Calu3 (cell line): ENCODE measurements at regions not wholly inside any gene's neighbourhood (a gene's known extent, or its start where the extent isn't known, plus 50 kb on each side); places are given as distances from the start of the nearest gene placed in this dataset.

ENCODE experiments used
- BruUV-seq: library from RNA; stranded (reverse); fragments of 400-500 nt; replicated peaks from 2 replicates; lab custom pipeline; 2021; lab: Mats Ljungman, UMichigan
- CTCF ChIA-PET: fragments of 300-600 bp; sonication (Branson Sonifier 250); formaldehyde crosslinking; loops from one replicate; lab custom pipeline; 2022; ENCODE audit warnings: antibody characterized with exemption; lab: Charles Lee
- DNase-seq: peaks from one replicate; pipeline ENCODE4 v3.0.0; 2022
- H3K27ac Mint-ChIP-seq: one replicate; pipeline ENCODE4 v1.8.0; 2022; ENCODE audit warnings: mixed read lengths; ENCODE audit not compliant: unreplicated experiment
- H3K27me3 Mint-ChIP-seq: one replicate; pipeline ENCODE4 v1.8.0; 2022; ENCODE audit warnings: mixed read lengths; ENCODE audit not compliant: unreplicated experiment
- H3K36me3 Mint-ChIP-seq: one replicate; pipeline ENCODE4 v1.8.0; 2022; ENCODE audit warnings: mild to moderate bottlenecking, moderate library complexity, mixed read lengths; ENCODE audit not compliant: insufficient read depth, unreplicated experiment
- H3K4me1 Mint-ChIP-seq: one replicate; pipeline ENCODE4 v1.8.0; 2022; ENCODE audit warnings: mild to moderate bottlenecking, low read depth, mixed read lengths; ENCODE audit not compliant: unreplicated experiment
- H3K4me3 Mint-ChIP-seq: one replicate; pipeline ENCODE4 v1.8.0; 2022; ENCODE audit warnings: mild to moderate bottlenecking, low read depth, moderate library complexity, mixed read lengths; ENCODE audit not compliant: unreplicated experiment
- H3K9me3 Mint-ChIP-seq: one replicate; pipeline ENCODE4 v1.8.0; 2022; ENCODE audit warnings: low read depth, mixed read lengths; ENCODE audit not compliant: unreplicated experiment
- intact Hi-C: fragments of 100-400 bp; cut with micrococcal nuclease; formaldehyde crosslinking; loops from one replicate; pipeline ENCODE4 v1.10.0; 2022; ENCODE audit not compliant: unreplicated experiment
- TF ChIP-seq, protein P1 (sequence below): fragments of 200-600 bp; IDR thresholded peaks from one replicate; pipeline ENCODE4 v1.8.0; 2022; ENCODE audit warnings: antibody characterized with exemption; ENCODE audit not compliant: unreplicated experiment

DNA sequence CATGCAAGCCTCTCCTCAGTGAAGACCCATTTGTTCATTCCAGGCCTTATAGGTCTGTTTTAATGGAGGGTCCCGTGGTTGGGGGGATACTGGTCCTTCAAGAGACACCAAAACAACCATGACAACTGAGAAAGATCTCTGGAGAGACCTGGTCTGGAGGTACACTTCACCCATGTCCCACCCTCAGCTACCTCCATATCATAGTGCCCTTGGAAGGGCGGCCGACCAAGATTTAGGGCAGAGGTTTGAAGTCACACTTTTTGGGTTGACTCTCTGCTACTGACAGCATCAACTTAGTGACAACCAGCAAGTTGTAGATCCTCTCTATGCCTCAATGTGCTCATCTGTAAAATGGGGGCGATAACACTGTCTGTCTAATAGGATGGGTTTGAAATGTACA is 177.3 kb downstream of the TSHZ3 start:
- no TSS peak for BruUV-seq
- no peaks in the 10 kb centered on the region for H3K36me3 Mint-ChIP-seq
- intact Hi-C loops = no loop called here
- no peaks in the 10 kb centered on the region for H3K27me3 Mint-ChIP-seq
- no peaks in the 10 kb centered on the region for H3K4me1 Mint-ChIP-seq
- no peak overlapping the region for H3K4me3 Mint-ChIP-seq
- no peak overlapping the region for H3K27ac Mint-ChIP-seq
- peaks cover 23% of the 10 kb centered on the region for H3K9me3 Mint-ChIP-seq
- TF ChIP-seq, protein P1, sequence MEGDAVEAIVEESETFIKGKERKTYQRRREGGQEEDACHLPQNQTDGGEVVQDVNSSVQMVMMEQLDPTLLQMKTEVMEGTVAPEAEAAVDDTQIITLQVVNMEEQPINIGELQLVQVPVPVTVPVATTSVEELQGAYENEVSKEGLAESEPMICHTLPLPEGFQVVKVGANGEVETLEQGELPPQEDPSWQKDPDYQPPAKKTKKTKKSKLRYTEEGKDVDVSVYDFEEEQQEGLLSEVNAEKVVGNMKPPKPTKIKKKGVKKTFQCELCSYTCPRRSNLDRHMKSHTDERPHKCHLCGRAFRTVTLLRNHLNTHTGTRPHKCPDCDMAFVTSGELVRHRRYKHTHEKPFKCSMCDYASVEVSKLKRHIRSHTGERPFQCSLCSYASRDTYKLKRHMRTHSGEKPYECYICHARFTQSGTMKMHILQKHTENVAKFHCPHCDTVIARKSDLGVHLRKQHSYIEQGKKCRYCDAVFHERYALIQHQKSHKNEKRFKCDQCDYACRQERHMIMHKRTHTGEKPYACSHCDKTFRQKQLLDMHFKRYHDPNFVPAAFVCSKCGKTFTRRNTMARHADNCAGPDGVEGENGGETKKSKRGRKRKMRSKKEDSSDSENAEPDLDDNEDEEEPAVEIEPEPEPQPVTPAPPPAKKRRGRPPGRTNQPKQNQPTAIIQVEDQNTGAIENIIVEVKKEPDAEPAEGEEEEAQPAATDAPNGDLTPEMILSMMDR = no peak
- CTCF ChIA-PET = no interaction called here
- DNase-seq = no peak

DNA sequence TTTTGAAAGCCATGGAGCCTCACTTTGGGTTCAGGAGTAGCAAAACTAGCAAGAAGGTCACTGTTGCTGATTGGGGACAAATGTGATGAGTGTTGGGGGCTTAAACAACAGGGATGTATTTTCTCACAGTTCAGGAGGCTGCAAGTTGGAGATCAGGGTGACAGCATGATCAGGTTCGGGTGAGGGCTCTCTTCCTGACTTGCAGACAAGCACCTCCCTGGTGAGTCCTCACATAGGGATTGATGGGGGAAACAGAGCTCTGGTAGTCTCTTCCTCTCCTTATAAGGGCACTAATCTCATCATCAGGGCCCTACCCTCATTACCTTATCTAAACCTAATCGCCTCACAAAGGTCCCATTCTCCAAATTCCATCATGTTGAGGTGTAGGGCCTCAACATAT is 179.2 kb downstream of the TSHZ3 start:
- TF ChIP-seq, protein P1 = no peak
- Mint-ChIP-seq H3K27ac (no peak overlapping the region), H3K4me1 (no peaks in the 10 kb centered on the region), H3K36me3 (no peaks in the 10 kb centered on the region), H3K4me3 (no peak overlapping the region), H3K9me3 (peaks cover 18% of the 10 kb centered on the region), H3K27me3 (no peaks in the 10 kb centered on the region)
- CTCF ChIA-PET = no interaction called here
- BruUV-seq = no TSS peak
- no peak for DNase-seq
- intact Hi-C loops = no loop called here

DNA sequence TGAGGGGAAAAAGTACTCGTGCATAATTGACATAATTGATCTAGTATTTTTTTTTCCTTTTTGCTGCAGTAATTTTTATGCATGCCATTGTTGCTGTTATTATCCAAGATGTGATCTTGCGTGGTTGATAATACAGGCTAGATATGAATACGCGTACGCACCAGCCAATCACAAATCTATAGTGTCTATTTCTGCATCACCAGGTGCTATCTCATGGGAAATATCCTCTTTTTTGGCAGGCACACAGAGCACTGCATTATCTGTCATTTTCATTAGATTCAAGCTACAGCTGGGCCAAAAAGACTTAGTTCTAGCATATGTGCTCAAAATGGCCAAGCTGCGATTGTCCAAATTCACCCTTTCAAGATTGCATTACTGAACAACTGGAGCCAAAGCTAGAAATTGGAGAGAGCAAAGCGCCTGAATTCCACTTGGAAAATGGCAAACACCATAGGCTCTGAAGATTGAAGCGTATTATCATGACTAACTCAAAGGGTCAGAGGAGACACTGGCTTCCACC is 181.1 kb downstream of the TSHZ3 start:
- TF ChIP-seq, protein P1 = no peak
- BruUV-seq = no TSS peak

DNA sequence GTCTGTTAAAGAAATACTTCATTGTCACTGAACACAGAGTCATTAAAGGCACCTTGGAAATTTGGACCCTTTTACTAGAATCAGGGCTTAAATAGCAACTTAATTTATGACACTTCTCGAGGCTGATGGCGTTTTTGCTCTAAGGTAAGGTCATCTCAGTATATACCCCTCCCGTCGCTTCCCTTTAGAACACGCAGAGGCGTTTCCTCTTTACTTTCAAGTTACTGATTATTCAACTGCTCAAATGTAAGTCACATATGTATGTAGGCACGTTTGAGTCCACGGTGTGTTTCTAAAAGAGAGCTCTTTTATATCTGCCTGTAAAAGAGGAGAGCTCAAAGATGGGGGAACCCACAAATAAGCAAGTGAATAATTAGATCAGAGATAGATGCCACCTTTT is 181.5 kb downstream of the TSHZ3 start:
- no TSS peak for BruUV-seq
- Mint-ChIP-seq H3K27me3 (no peaks in the 10 kb centered on the region), H3K4me1 (no peaks in the 10 kb centered on the region), H3K9me3 (peaks cover 15% of the 10 kb centered on the region), H3K36me3 (no peaks in the 10 kb centered on the region), H3K4me3 (no peak overlapping the region), H3K27ac (no peak overlapping the region)
- intact Hi-C loops = no loop called here
- TF ChIP-seq, protein P1 = no peak
- no peak for DNase-seq
- CTCF ChIA-PET = no interaction called here

More for the DNA sequence above, 181.1 kb downstream of the TSHZ3 start:
- Mint-ChIP-seq H3K4me1 (no peaks in the 10 kb centered on the region), H3K27ac (no peak overlapping the region), H3K36me3 (no peaks in the 10 kb centered on the region), H3K9me3 (peaks cover 15% of the 10 kb centered on the region), H3K4me3 (no peak overlapping the region), H3K27me3 (no peaks in the 10 kb centered on the region)
- intact Hi-C loops = no loop called here
- DNase-seq = no peak
- CTCF ChIA-PET = no interaction called here
